Lower leg skin (tissue), 3 donors: ENCODE measurements at regions not wholly inside any gene's neighbourhood (a gene's known extent, or its start where the extent isn't known, plus 50 kb on each side); places are given as distances from the start of the nearest gene placed in this dataset.

Experiments
- CTCF ChIP-seq, 3 donors: fragments of 450-650 bp; IDR thresholded peaks; one replicate each; pipeline ENCODE4 v1.5.1; 2016; ENCODE audit warnings: antibody characterized with exemption in 3 of 3, mild to moderate bottlenecking in 3 of 3, moderate library complexity in 2 of 3
- POLR2A ChIP-seq, 2 donors: fragments of 450-650 bp; IDR thresholded peaks; one replicate each; pipeline ENCODE4 v1.6.1; 2016 to 2017; ENCODE audit warnings: antibody characterized with exemption in 2 of 2, mild to moderate bottlenecking in 1 of 2, moderate library complexity in 1 of 2

- TF ChIP-seq CTCF (IDR thresholded peaks at IDR 0.05) (no peak), POLR2A (IDR thresholded peaks at IDR 0.05) (no peak)
Measured at GRCh38 chr17:70013911-70014310, 61.1 kb upstream of the KCNJ16 start.
